ENCODE measurements at regions not wholly inside any gene's neighbourhood (a gene's known extent, or its start where the extent isn't known, plus 50 kb on each side); places are given as distances from the start of the nearest gene placed in this dataset.

DNA sequence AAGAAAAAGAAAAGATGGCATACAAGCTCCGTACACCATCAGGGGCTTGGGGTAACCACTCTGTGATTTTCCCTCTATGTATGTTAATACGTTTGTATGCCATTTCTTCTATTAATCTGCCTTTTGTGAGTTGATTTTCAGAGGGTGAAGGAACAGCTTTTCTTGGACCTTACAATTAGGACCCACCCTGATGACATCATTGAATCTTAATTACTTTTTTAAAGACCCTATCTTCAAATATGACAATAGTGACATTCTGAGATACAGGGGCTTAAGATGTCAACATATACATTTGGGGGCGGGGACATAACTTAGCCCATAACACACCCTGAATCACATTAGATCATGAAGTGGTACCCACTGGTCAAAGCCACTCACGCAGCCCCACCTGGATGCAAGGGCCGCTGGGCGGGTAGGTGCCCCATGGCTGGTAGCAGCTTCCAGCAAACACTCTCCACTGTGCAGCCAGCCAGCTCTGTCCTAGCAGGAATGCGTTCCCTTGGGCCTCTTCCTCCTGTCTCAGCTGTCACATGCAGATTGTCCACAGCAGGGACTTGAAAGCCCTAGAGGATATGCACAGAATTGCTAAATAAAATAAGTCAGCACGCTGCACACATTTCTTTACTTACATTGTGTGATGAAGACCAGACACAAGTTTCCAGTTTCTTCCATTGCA is 74.5 kb downstream of the FOXF2 start:
- DNase-seq (ENCODE audit: low spot score) = no peak
- ChIA-PET POLR2A (no interaction called here), CTCF (ENCODE audit: unreplicated experiment) (interaction anchor here (0.6 kb wide), 1 partner anchor 749 kb away, joined by 4 read pairs; no protein-coding TSS in a partner anchor)
- intact Hi-C loops (cut with micrococcal nuclease; ENCODE audit: unreplicated experiment) = no loop called here
- Histone ChIP-seq H3K27ac (ENCODE audit: low read depth, low read length, poor library complexity, severe bottlenecking) (no peak overlapping the region), H3K36me3 (ENCODE audit: insufficient read depth, low read length) (no peaks in the 10 kb centered on the region), H3K79me2 (ENCODE audit: insufficient read depth, low read depth, low read length) (no peaks in the 10 kb centered on the region), H3K4me1 (ENCODE audit: insufficient read depth, low read length, poor library complexity, severe bottlenecking) (no peaks in the 10 kb centered on the region), H3K4me2 (ENCODE audit: low read length) (no peak overlapping the region), H3K4me3 (ENCODE audit: low read depth, low read length, poor library complexity, severe bottlenecking) (no peak overlapping the region), H3K9me2 (ENCODE audit: insufficient read depth, low read length) (no peaks in the 10 kb centered on the region), H2AFZ (ENCODE audit: low read length) (no peak overlapping the region), H3K9me3 (ENCODE audit: low read length) (no peaks in the 10 kb centered on the region), H4K20me1 (ENCODE audit: insufficient read depth, low read length) (no peaks in the 10 kb centered on the region)
- TF ChIP-seq, protein P1, sequence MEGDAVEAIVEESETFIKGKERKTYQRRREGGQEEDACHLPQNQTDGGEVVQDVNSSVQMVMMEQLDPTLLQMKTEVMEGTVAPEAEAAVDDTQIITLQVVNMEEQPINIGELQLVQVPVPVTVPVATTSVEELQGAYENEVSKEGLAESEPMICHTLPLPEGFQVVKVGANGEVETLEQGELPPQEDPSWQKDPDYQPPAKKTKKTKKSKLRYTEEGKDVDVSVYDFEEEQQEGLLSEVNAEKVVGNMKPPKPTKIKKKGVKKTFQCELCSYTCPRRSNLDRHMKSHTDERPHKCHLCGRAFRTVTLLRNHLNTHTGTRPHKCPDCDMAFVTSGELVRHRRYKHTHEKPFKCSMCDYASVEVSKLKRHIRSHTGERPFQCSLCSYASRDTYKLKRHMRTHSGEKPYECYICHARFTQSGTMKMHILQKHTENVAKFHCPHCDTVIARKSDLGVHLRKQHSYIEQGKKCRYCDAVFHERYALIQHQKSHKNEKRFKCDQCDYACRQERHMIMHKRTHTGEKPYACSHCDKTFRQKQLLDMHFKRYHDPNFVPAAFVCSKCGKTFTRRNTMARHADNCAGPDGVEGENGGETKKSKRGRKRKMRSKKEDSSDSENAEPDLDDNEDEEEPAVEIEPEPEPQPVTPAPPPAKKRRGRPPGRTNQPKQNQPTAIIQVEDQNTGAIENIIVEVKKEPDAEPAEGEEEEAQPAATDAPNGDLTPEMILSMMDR (conservative IDR thresholded peaks at IDR 0.05; ENCODE audit: low read length) = no peak
- TF ChIP-seq EZH2phosphoT487 (IDR thresholded peaks at IDR 0.05; ENCODE audit: borderline replicate concordance, low read depth, low read length) = no peak
- no TSS peak for BruUV-seq (replicated peaks)

DNA sequence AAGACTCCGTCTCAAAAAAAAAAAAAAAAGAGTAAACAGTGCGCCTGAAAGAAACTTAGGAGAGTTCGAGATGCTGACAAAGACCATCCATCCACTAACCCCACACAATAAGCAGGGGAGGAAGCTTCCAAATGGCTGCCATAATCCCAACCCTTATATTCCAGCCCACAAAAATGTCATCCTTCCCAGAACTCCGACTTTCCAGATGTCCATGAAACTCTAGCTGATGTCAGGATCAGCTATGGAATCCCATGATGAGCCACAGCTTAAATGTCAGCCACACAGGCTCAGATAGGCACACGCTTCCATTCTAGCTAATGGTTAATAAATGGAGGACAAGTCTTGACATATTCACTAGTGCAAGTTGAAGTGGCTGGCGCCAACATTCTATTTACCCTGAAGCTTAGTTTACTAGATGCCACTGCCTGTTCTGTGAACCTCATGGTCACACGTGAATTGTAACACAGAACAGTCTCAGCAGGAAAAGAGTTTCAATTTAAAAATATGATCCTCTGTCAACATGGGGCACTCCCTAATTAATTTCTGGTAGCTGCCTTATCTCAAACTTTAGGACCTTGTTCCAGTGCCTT is 75.5 kb downstream of the FOXF2 start:
- CTCF ChIA-PET (ENCODE audit: unreplicated experiment) = no interaction called here

More for the DNA sequence above, 75.5 kb downstream of the FOXF2 start:
- no peak for DNase-seq (ENCODE audit: low spot score)
- H3K4me1 ChIP-seq (ENCODE audit: insufficient read depth, low read length, poor library complexity, severe bottlenecking) = no peaks in the 10 kb centered on the region
- no peak overlapping the region for H3K4me3 ChIP-seq (ENCODE audit: low read depth, low read length, poor library complexity, severe bottlenecking)
- H4K20me1 ChIP-seq (ENCODE audit: insufficient read depth, low read length) = no peaks in the 10 kb centered on the region
- intact Hi-C loops (cut with micrococcal nuclease; ENCODE audit: unreplicated experiment) = no loop called here
- H3K27ac ChIP-seq (ENCODE audit: low read depth, low read length, poor library complexity, severe bottlenecking) = no peak overlapping the region
- POLR2A ChIA-PET = no interaction called here
- no peaks in the 10 kb centered on the region for H3K9me3 ChIP-seq (ENCODE audit: low read length)
- TF ChIP-seq, protein P1 (conservative IDR thresholded peaks at IDR 0.05; ENCODE audit: low read length) = no peak
- TF ChIP-seq EZH2phosphoT487 (IDR thresholded peaks at IDR 0.05; ENCODE audit: borderline replicate concordance, low read depth, low read length) = no peak
- no peak overlapping the region for H2AFZ ChIP-seq (ENCODE audit: low read length)
- no peak overlapping the region for H3K4me2 ChIP-seq (ENCODE audit: low read length)
- H3K9me2 ChIP-seq (ENCODE audit: insufficient read depth, low read length) = no peaks in the 10 kb centered on the region
- no peaks in the 10 kb centered on the region for H3K79me2 ChIP-seq (ENCODE audit: insufficient read depth, low read depth, low read length)
- H3K36me3 ChIP-seq (ENCODE audit: insufficient read depth, low read length) = no peaks in the 10 kb centered on the region
- no TSS peak for BruUV-seq (replicated peaks)
